Endodermal cell (in vitro differentiated cells): ENCODE measurements at regions not wholly inside any gene's neighbourhood (a gene's known extent, or its start where the extent isn't known, plus 50 kb on each side); places are given as distances from the start of the nearest gene placed in this dataset.

Experiments used
- DNase-seq: peaks from one replicate; pipeline ENCODE4 v3.0.0-alpha.2; 2017
- H3K27ac ChIP-seq: 2 replicates; pipeline ENCODE4 v1.5.1; 2013; ENCODE audit warnings: mild to moderate bottlenecking, low read depth, low read length, moderate library complexity
- H3K27me3 ChIP-seq: 2 replicates; pipeline ENCODE4 v1.6.1; 2013; ENCODE audit warnings: mild to moderate bottlenecking, low read length, moderate library complexity; ENCODE audit not compliant: insufficient read depth, control insufficient read depth, poor library complexity, severe bottlenecking
- H3K36me3 ChIP-seq: 2 replicates; pipeline ENCODE4 v1.7.0; 2013; ENCODE audit warnings: mild to moderate bottlenecking, low read length, moderate library complexity; ENCODE audit not compliant: control insufficient read depth, insufficient read depth
- H3K4me1 ChIP-seq: one replicate; pipeline ENCODE4 v1.7.0; 2013; ENCODE audit warnings: low read length; ENCODE audit not compliant: control insufficient read depth, insufficient read depth
- H3K4me3 ChIP-seq: 2 replicates; pipeline ENCODE4 v1.5.1; 2013; ENCODE audit warnings: mild to moderate bottlenecking, low read length, moderate library complexity
- H3K9ac ChIP-seq: 2 replicates; pipeline ENCODE4 v1.6.1; 2013; ENCODE audit warnings: mild to moderate bottlenecking, low read length, moderate library complexity; ENCODE audit not compliant: poor library complexity, severe bottlenecking; ENCODE audit errors: extremely low read depth
- H3K9me3 ChIP-seq: 2 replicates; pipeline ENCODE4 v1.6.1; 2013; ENCODE audit warnings: mild to moderate bottlenecking, low read length, moderate library complexity; ENCODE audit not compliant: control insufficient read depth
- H3K27ac Mint-ChIP-seq: 2 replicates; pipeline ENCODE4 v1.8.0; 2020; ENCODE audit warnings: mixed read lengths
- H3K27me3 Mint-ChIP-seq: 2 replicates; pipeline ENCODE4 v1.8.0; 2021; ENCODE audit warnings: mild to moderate bottlenecking, mixed read lengths; ENCODE audit not compliant: insufficient read depth
- H3K36me3 Mint-ChIP-seq: 2 replicates; pipeline ENCODE4 v1.8.0; 2020; ENCODE audit warnings: low read depth, mixed read lengths
- H3K4me1 Mint-ChIP-seq: 2 replicates; pipeline ENCODE4 v1.8.0; 2020; ENCODE audit warnings: mixed read lengths
- H3K4me3 Mint-ChIP-seq: 2 replicates; pipeline ENCODE4 v1.8.0; 2020; ENCODE audit warnings: mild to moderate bottlenecking, moderate library complexity, mixed read lengths
- H3K9me3 Mint-ChIP-seq: 2 replicates; pipeline ENCODE4 v1.8.0; 2020; ENCODE audit warnings: mild to moderate bottlenecking, mixed read lengths
- WGBS, 2 experiments: methylation state at CpG; one replicate each; pipeline versions ENCODE4 v1.1.5 to v1.1.7; 2013; ENCODE audit warnings: missing lambda C conversion rate in 2 of 2, mixed read lengths in 1 of 2; ENCODE audit not compliant: insufficient coverage in 1 of 2, insufficient read length in 1 of 2; 5-methylcytosine and 5-hydroxymethylcytosine counted together
- TF ChIP-seq, protein P1 (sequence below): fragments of 200-600 bp; sonication (generic); conservative IDR thresholded peaks from 2 replicates; pipeline ENCODE4 v1.5.0; 2021; ENCODE audit warnings: antibody characterized with exemption, mild to moderate bottlenecking

- Histone ChIP-seq H3K36me3 (no peaks in the 10 kb centered on the region), H3K4me1 (peaks cover 6% of the 10 kb centered on the region), H3K9ac (no peak overlapping the region), H3K4me3 (no peak overlapping the region), H3K27me3 (no peaks in the 10 kb centered on the region), H3K9me3 (no peaks in the 10 kb centered on the region), H3K27ac (peak overlapping the region; percentile 98)
- DNase-seq = no peak
- no peaks in the 10 kb centered on the region for H3K36me3 Mint-ChIP-seq
- no peaks in the 10 kb centered on the region for H3K27me3 Mint-ChIP-seq
- TF ChIP-seq, protein P1, sequence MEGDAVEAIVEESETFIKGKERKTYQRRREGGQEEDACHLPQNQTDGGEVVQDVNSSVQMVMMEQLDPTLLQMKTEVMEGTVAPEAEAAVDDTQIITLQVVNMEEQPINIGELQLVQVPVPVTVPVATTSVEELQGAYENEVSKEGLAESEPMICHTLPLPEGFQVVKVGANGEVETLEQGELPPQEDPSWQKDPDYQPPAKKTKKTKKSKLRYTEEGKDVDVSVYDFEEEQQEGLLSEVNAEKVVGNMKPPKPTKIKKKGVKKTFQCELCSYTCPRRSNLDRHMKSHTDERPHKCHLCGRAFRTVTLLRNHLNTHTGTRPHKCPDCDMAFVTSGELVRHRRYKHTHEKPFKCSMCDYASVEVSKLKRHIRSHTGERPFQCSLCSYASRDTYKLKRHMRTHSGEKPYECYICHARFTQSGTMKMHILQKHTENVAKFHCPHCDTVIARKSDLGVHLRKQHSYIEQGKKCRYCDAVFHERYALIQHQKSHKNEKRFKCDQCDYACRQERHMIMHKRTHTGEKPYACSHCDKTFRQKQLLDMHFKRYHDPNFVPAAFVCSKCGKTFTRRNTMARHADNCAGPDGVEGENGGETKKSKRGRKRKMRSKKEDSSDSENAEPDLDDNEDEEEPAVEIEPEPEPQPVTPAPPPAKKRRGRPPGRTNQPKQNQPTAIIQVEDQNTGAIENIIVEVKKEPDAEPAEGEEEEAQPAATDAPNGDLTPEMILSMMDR = no peak
- H3K9me3 Mint-ChIP-seq = no peaks in the 10 kb centered on the region
- no peak overlapping the region for H3K27ac Mint-ChIP-seq
- WGBS, 2 experiments = 81 to 85% methylated on average over 6 to 8 of the region's 8 CpGs
- H3K4me1 Mint-ChIP-seq = peaks cover 11% of the 10 kb centered on the region
- no peak overlapping the region for H3K4me3 Mint-ChIP-seq
These were observed 155.2 kb downstream of the DISP1 start for GRCh38 chr1:222970040-222970439.

GRCh38 chr1:222970711-222971110 is 155.9 kb downstream of the DISP1 start:
- DNase-seq = no peak
- Mint-ChIP-seq H3K4me3 (no peak overlapping the region), H3K36me3 (no peaks in the 10 kb centered on the region), H3K4me1 (peaks cover 11% of the 10 kb centered on the region), H3K27me3 (no peaks in the 10 kb centered on the region), H3K27ac (no peak overlapping the region), H3K9me3 (no peaks in the 10 kb centered on the region)
- Histone ChIP-seq H3K9me3 (no peaks in the 10 kb centered on the region), H3K36me3 (no peaks in the 10 kb centered on the region), H3K4me1 (peaks cover 6% of the 10 kb centered on the region), H3K27me3 (no peaks in the 10 kb centered on the region), H3K4me3 (peak overlapping the region; percentile 2), H3K27ac (peak overlapping the region; percentile 98), H3K9ac (peak overlapping the region; percentile 24)
- WGBS, 2 experiments = 29 to 70% methylated on average over 1 to 4 of the region's 4 CpGs
- TF ChIP-seq, protein P1 = no peak

GRCh38 chr1:222971146-222971545 is 156.3 kb downstream of the DISP1 start:
- Mint-ChIP-seq H3K27ac (no peak overlapping the region), H3K36me3 (no peaks in the 10 kb centered on the region), H3K4me1 (peaks cover 11% of the 10 kb centered on the region), H3K9me3 (no peaks in the 10 kb centered on the region), H3K4me3 (no peak overlapping the region), H3K27me3 (no peaks in the 10 kb centered on the region)
- Histone ChIP-seq H3K36me3 (no peaks in the 10 kb centered on the region), H3K4me1 (peaks cover 6% of the 10 kb centered on the region), H3K27ac (peak overlapping the region; percentile 98), H3K4me3 (no peak overlapping the region), H3K9me3 (no peaks in the 10 kb centered on the region), H3K9ac (peak overlapping the region; percentile 24), H3K27me3 (no peaks in the 10 kb centered on the region)
- TF ChIP-seq, protein P1 = no peak
- no peak for DNase-seq
- WGBS, 2 experiments = 93% methylated on average over 2 of the region's 2 CpGs; no CpG with 5 or more reads in 1 of the 2 experiments
